CD4-positive, alpha-beta T cell treated with Interleukin-12 subunit alpha and Interleukin-12 subunit beta, for 1 hour (primary cell): ENCODE measurements at regions not wholly inside any gene's neighbourhood (a gene's known extent, or its start where the extent isn't known, plus 50 kb on each side); places are given as distances from the start of the nearest gene placed in this dataset.
A peak's percentile ranks its signal among the peaks of the same experiment; 100 is the strongest.

Source experiments
- DNase-seq: peaks from one replicate; pipeline ENCODE4 v3.0.0-alpha.2; 2020

GRCh38 chrX:120819126-120819525, 56.5 kb downstream of the CT47B1 start:
- no peak for DNase-seq

GRCh38 chrX:120813982-120814381, 61.7 kb downstream of the CT47B1 start:
- no peak for DNase-seq

- DNase-seq: no peak
Observed at GRCh38 chrX:120801426-120801825, 74.2 kb downstream of the CT47B1 start.

- no peak for DNase-seq
Observed at GRCh38 chrX:120797188-120797851, 78.3 kb downstream of the CT47B1 start.

- no peak for DNase-seq
Observed at GRCh38 chrX:120795301-120795700, 80.4 kb downstream of the CT47B1 start.

- no peak for DNase-seq
Observed at GRCh38 chrX:120794525-120794975, 81.1 kb downstream of the CT47B1 start.

GRCh38 chrX:120793098-120793497, 82.6 kb downstream of the CT47B1 start:
- DNase-seq: no peak

- DNase-seq: no peak
Observed at GRCh38 chrX:120791013-120791643, 84.5 kb downstream of the CT47B1 start.

- no peak for DNase-seq
Observed at GRCh38 chrX:120790552-120790951, 85.1 kb downstream of the CT47B1 start.

GRCh38 chrX:120790118-120790517, 85.5 kb downstream of the CT47B1 start:
- peak; percentile 60 for DNase-seq

- no peak for DNase-seq
Observed at GRCh38 chrX:120781403-120781802, 94.3 kb downstream of the CT47B1 start.

- no peak for DNase-seq
Observed at GRCh38 chrX:120775959-120776358, 99.7 kb downstream of the CT47B1 start.

GRCh38 chrX:120774606-120775005, 101.1 kb downstream of the CT47B1 start:
- no peak for DNase-seq

GRCh38 chrX:120773801-120774200, 101.9 kb downstream of the CT47B1 start:
- no peak for DNase-seq

GRCh38 chrX:120769576-120770341, 105.9 kb downstream of the CT47B1 start:
- DNase-seq: peak; percentile 7

GRCh38 chrX:120768681-120769080, 107.0 kb downstream of the CT47B1 start:
- no peak for DNase-seq

GRCh38 chrX:120768254-120768653, 107.4 kb downstream of the CT47B1 start:
- no peak for DNase-seq

- no peak for DNase-seq
Observed at GRCh38 chrX:120763269-120763668, 112.4 kb downstream of the CT47B1 start.

GRCh38 chrX:120761810-120762209, 113.9 kb downstream of the CT47B1 start:
- DNase-seq: no peak

- DNase-seq: no peak
Observed at GRCh38 chrX:120759685-120760084, 116.0 kb downstream of the CT47B1 start.

GRCh38 chrX:120755066-120755846, 120.4 kb downstream of the CT47B1 start:
- DNase-seq: peak; percentile 2

GRCh38 chrX:120753413-120754251, 122.0 kb downstream of the CT47B1 start:
- no peak for DNase-seq
